OCI-LY1 (cell line): ENCODE measurements at regions not wholly inside any gene's neighbourhood (a gene's known extent, or its start where the extent isn't known, plus 50 kb on each side); places are given as distances from the start of the nearest gene placed in this dataset.

Source experiments
- CTCF ChIP-seq: fragments of 200-600 bp; sonication (generic), shearing (Covaris generic); IDR thresholded peaks from 2 replicates; pipeline ENCODE4 v1.5.1; 2017; ENCODE audit warnings: mild to moderate bottlenecking, antibody characterized with exemption, low read length, moderate library complexity, mixed read lengths
- EZH2 ChIP-seq: fragments of 200-600 bp; sonication (generic), shearing (Covaris generic); IDR thresholded peaks from 2 replicates; pipeline ENCODE4 v1.8.0; 2017; ENCODE audit warnings: borderline replicate concordance, mixed run types, mild to moderate bottlenecking, antibody characterized with exemption, low read length, moderate library complexity, mixed read lengths

GRCh38 chr10:111835574-111835973 lies 348.0 kb downstream of the GPAM start:
- no peak for TF ChIP-seq CTCF
- TF ChIP-seq EZH2: no peak
